IPS-20b (cell line): ENCODE measurements at regions not wholly inside any gene's neighbourhood (a gene's known extent, or its start where the extent isn't known, plus 50 kb on each side); places are given as distances from the start of the nearest gene placed in this dataset.

ENCODE experiments used
- H3K27ac ChIP-seq: one replicate; pipeline ENCODE4 v1.5.1; 2013; ENCODE audit warnings: low read length
- H3K27me3 ChIP-seq: 2 replicates; pipeline ENCODE4 v1.6.1; 2013; ENCODE audit warnings: mild to moderate bottlenecking, low read length, inconsistent platforms; ENCODE audit not compliant: insufficient read depth
- H3K36me3 ChIP-seq: 2 replicates; pipeline ENCODE4 v1.6.1; 2013; ENCODE audit warnings: low read depth, mild to moderate bottlenecking, inconsistent platforms, low read length, moderate library complexity; ENCODE audit not compliant: insufficient read depth
- H3K4me1 ChIP-seq: 2 replicates; pipeline ENCODE4 v1.6.1; 2013; ENCODE audit warnings: mild to moderate bottlenecking, control low read depth, inconsistent platforms, low read length, moderate library complexity; ENCODE audit not compliant: insufficient read depth
- H3K4me3 ChIP-seq: 2 replicates; pipeline ENCODE4 v1.5.1; 2013; ENCODE audit warnings: mild to moderate bottlenecking, low read length, inconsistent platforms
- H3K9ac ChIP-seq: 2 replicates; pipeline ENCODE4 v1.6.1; 2013; ENCODE audit warnings: low read depth, mild to moderate bottlenecking, inconsistent platforms, low read length, moderate library complexity
- H3K9me3 ChIP-seq: 2 replicates; pipeline ENCODE4 v1.6.1; 2013; ENCODE audit warnings: mild to moderate bottlenecking, low read depth, low read length, inconsistent platforms; ENCODE audit not compliant: insufficient read depth

- Histone ChIP-seq H3K27ac (no peak overlapping the region), H3K4me1 (peaks cover 3% of the 10 kb centered on the region; the same call in 1 of the 2 replicates), H3K27me3 (no peaks in the 10 kb centered on the region), H3K9me3 (no peaks in the 10 kb centered on the region), H3K36me3 (no peaks in the 10 kb centered on the region), H3K4me3 (no peak overlapping the region), H3K9ac (no peak overlapping the region)
These were observed 541.7 kb downstream of the FGF9 start for GRCh38 chr13:22212576-22212975.

- Histone ChIP-seq H3K27ac (no peak overlapping the region), H3K9ac (no peak overlapping the region), H3K9me3 (no peaks in the 10 kb centered on the region), H3K27me3 (no peaks in the 10 kb centered on the region), H3K4me1 (peaks cover 3% of the 10 kb centered on the region; the same call in 1 of the 2 replicates), H3K36me3 (no peaks in the 10 kb centered on the region), H3K4me3 (no peak overlapping the region)
These were observed 543.3 kb downstream of the FGF9 start for GRCh38 chr13:22214184-22214583.

GRCh38 chr13:22218797-22219196 is 547.9 kb downstream of the FGF9 start:
- no peaks in the 10 kb centered on the region for H3K36me3 ChIP-seq
- H3K9ac ChIP-seq = no peak overlapping the region
- no peak overlapping the region for H3K27ac ChIP-seq
- H3K4me1 ChIP-seq = no peaks in the 10 kb centered on the region
- H3K27me3 ChIP-seq = no peaks in the 10 kb centered on the region
- H3K9me3 ChIP-seq = no peaks in the 10 kb centered on the region
- H3K4me3 ChIP-seq = no peak overlapping the region

GRCh38 chr13:22219709-22220108 is 548.8 kb downstream of the FGF9 start:
- Histone ChIP-seq H3K4me1 (no peaks in the 10 kb centered on the region), H3K27ac (no peak overlapping the region), H3K4me3 (no peak overlapping the region), H3K36me3 (no peaks in the 10 kb centered on the region), H3K9ac (no peak overlapping the region), H3K9me3 (no peaks in the 10 kb centered on the region), H3K27me3 (no peaks in the 10 kb centered on the region)

- H3K9ac ChIP-seq = no peak overlapping the region
- no peak overlapping the region for H3K4me3 ChIP-seq
- H3K36me3 ChIP-seq = no peaks in the 10 kb centered on the region
- H3K27ac ChIP-seq = no peak overlapping the region
- no peaks in the 10 kb centered on the region for H3K27me3 ChIP-seq
- no peaks in the 10 kb centered on the region for H3K4me1 ChIP-seq
- H3K9me3 ChIP-seq = no peaks in the 10 kb centered on the region
These were observed 549.6 kb downstream of the FGF9 start for GRCh38 chr13:22220151-22221135.

GRCh38 chr13:22223411-22223810 is 552.5 kb downstream of the FGF9 start:
- H3K27me3 ChIP-seq = no peaks in the 10 kb centered on the region
- H3K4me1 ChIP-seq = no peaks in the 10 kb centered on the region
- H3K4me3 ChIP-seq = no peak overlapping the region
- no peaks in the 10 kb centered on the region for H3K36me3 ChIP-seq
- H3K9ac ChIP-seq = no peak overlapping the region
- H3K27ac ChIP-seq = no peak overlapping the region
- no peaks in the 10 kb centered on the region for H3K9me3 ChIP-seq

GRCh38 chr13:22226086-22226485 is 555.2 kb downstream of the FGF9 start:
- no peak overlapping the region for H3K9ac ChIP-seq
- no peak overlapping the region for H3K4me3 ChIP-seq
- no peaks in the 10 kb centered on the region for H3K27me3 ChIP-seq
- H3K9me3 ChIP-seq = no peaks in the 10 kb centered on the region
- no peaks in the 10 kb centered on the region for H3K36me3 ChIP-seq
- no peak overlapping the region for H3K27ac ChIP-seq
- no peaks in the 10 kb centered on the region for H3K4me1 ChIP-seq

GRCh38 chr13:22227895-22228294 is 557.0 kb downstream of the FGF9 start:
- Histone ChIP-seq H3K9me3 (no peaks in the 10 kb centered on the region), H3K9ac (no peak overlapping the region)

GRCh38 chr13:22229916-22230315 is 559.0 kb downstream of the FGF9 start:
- Histone ChIP-seq H3K27me3 (no peaks in the 10 kb centered on the region), H3K9me3 (no peaks in the 10 kb centered on the region), H3K27ac (no peak overlapping the region), H3K9ac (no peak overlapping the region), H3K36me3 (no peaks in the 10 kb centered on the region), H3K4me3 (no peak overlapping the region), H3K4me1 (peaks cover 4% of the 10 kb centered on the region)

More at GRCh38 chr13:22227895-22228294, 557.0 kb downstream of the FGF9 start:
- Histone ChIP-seq H3K4me1 (no peaks in the 10 kb centered on the region), H3K36me3 (no peaks in the 10 kb centered on the region), H3K27me3 (no peaks in the 10 kb centered on the region), H3K4me3 (no peak overlapping the region), H3K27ac (no peak overlapping the region)

- Histone ChIP-seq H3K9ac (no peak overlapping the region), H3K9me3 (no peaks in the 10 kb centered on the region), H3K27ac (no peak overlapping the region), H3K27me3 (no peaks in the 10 kb centered on the region), H3K4me3 (no peak overlapping the region), H3K4me1 (peaks cover 21% of the 10 kb centered on the region), H3K36me3 (no peaks in the 10 kb centered on the region)
These were observed 561.3 kb downstream of the FGF9 start for GRCh38 chr13:22232186-22232585.

GRCh38 chr13:22235285-22235949 is 564.5 kb downstream of the FGF9 start:
- H3K9me3 ChIP-seq = no peaks in the 10 kb centered on the region
- no peaks in the 10 kb centered on the region for H3K36me3 ChIP-seq
- H3K27me3 ChIP-seq = no peaks in the 10 kb centered on the region
- peak overlapping the region; percentile 2; the same call in 1 of the 2 replicates for H3K9ac ChIP-seq
- no peak overlapping the region for H3K27ac ChIP-seq
- peaks cover 21% of the 10 kb centered on the region for H3K4me1 ChIP-seq
- H3K4me3 ChIP-seq = peak overlapping the region; percentile 33; the same call in 1 of the 2 replicates

- no peaks in the 10 kb centered on the region for H3K27me3 ChIP-seq
- H3K36me3 ChIP-seq = no peaks in the 10 kb centered on the region
- peak overlapping the region; percentile 2; the same call in 1 of the 2 replicates for H3K9ac ChIP-seq
- peak overlapping the region; percentile 33; the same call in 1 of the 2 replicates for H3K4me3 ChIP-seq
- peaks cover 21% of the 10 kb centered on the region for H3K4me1 ChIP-seq
- H3K27ac ChIP-seq = no peak overlapping the region
- no peaks in the 10 kb centered on the region for H3K9me3 ChIP-seq
These were observed 565.0 kb downstream of the FGF9 start for GRCh38 chr13:22235950-22236290.
